ENCODE measurements at regions not wholly inside any gene's neighbourhood (a gene's known extent, or its start where the extent isn't known, plus 50 kb on each side); places are given as distances from the start of the nearest gene placed in this dataset.
"Not testable (repeated sequence)": the region's sequence is repeated elsewhere in the genome, so short reads cannot be mapped to it uniquely, and the experiment has no call there.

GRCh38 chr12:33593753-33594152, 154.1 kb upstream of the SYT10 start:
- no peak for DNase-seq

- DNase-seq, result no peak
Observed at GRCh38 chr12:33596061-33596460, 156.4 kb upstream of the SYT10 start.

GRCh38 chr12:33596814-33597213, 157.2 kb upstream of the SYT10 start:
- DNase-seq, result no peak

GRCh38 chr12:33602515-33602914, 162.9 kb upstream of the SYT10 start:
- no peak for DNase-seq

GRCh38 chr12:33605757-33606156, 166.1 kb upstream of the SYT10 start:
- peak in 1 of 2 donors; percentile 22 for DNase-seq

GRCh38 chr12:33609910-33610309, 170.3 kb upstream of the SYT10 start:
- DNase-seq, result no peak

GRCh38 chr12:33614630-33615029, 175.0 kb upstream of the SYT10 start:
- DNase-seq, result no peak

GRCh38 chr12:33617218-33617617, 177.6 kb upstream of the SYT10 start:
- no peak for DNase-seq

GRCh38 chr12:33628087-33628486, 188.5 kb upstream of the SYT10 start:
- no peak for DNase-seq

- no peak for DNase-seq
Observed at GRCh38 chr12:33634544-33634943, 194.9 kb upstream of the SYT10 start.

GRCh38 chr12:33636930-33637329, 197.3 kb upstream of the SYT10 start:
- DNase-seq, result not testable (repeated sequence)

- DNase-seq, result no peak
Observed at GRCh38 chr12:33639975-33640374, 200.4 kb upstream of the SYT10 start.

- no peak for DNase-seq
Observed at GRCh38 chr12:33649992-33650391, 210.4 kb upstream of the SYT10 start.

- DNase-seq, result no peak
Observed at GRCh38 chr12:33650832-33651231, 211.2 kb upstream of the SYT10 start.

GRCh38 chr12:33653362-33653761, 213.7 kb upstream of the SYT10 start:
- no peak for DNase-seq

GRCh38 chr12:33654313-33654712, 214.7 kb upstream of the SYT10 start:
- no peak for DNase-seq

- DNase-seq, result no peak
Observed at GRCh38 chr12:33663000-33663654, 223.5 kb upstream of the SYT10 start.

- no peak for DNase-seq
Observed at GRCh38 chr12:33669349-33669748, 229.7 kb upstream of the SYT10 start.

- no peak for DNase-seq
Observed at GRCh38 chr12:33670284-33670683, 230.7 kb upstream of the SYT10 start.

- DNase-seq, result no peak
Observed at GRCh38 chr12:33671676-33672075, 232.1 kb upstream of the SYT10 start.

- DNase-seq, result no peak
Observed at GRCh38 chr12:33672836-33673577, 233.4 kb upstream of the SYT10 start.

GRCh38 chr12:33676866-33677265, 237.2 kb upstream of the SYT10 start:
- no peak for DNase-seq

- no peak for DNase-seq
Observed at GRCh38 chr12:33678221-33678964, 238.8 kb upstream of the SYT10 start.

- DNase-seq, result no peak
Observed at GRCh38 chr12:33690562-33690961, 250.9 kb upstream of the SYT10 start.
